Heart left ventricle (tissue), 13 donors: ENCODE measurements at regions not wholly inside any gene's neighbourhood (a gene's known extent, or its start where the extent isn't known, plus 50 kb on each side); places are given as distances from the start of the nearest gene placed in this dataset.

Source experiments
- CTCF ChIP-seq, 12 donors: fragments of 200-600 bp; sonication (generic) in 4 of 12; IDR thresholded peaks; one replicate each; pipeline versions ENCODE4 v1.5.0 to v1.8.0; 2018 to 2022; ENCODE audit warnings: antibody characterized with exemption in 12 of 12, mild to moderate bottlenecking in 5 of 12
- POLR2A ChIP-seq, 2 donors: fragments of 450-650 bp; IDR thresholded peaks; one replicate each; pipeline ENCODE4 v1.6.1; 2017; ENCODE audit warnings: antibody characterized with exemption in 2 of 2, mild to moderate bottlenecking in 2 of 2, moderate library complexity in 2 of 2
- donor health status: ischemic (EF 13 %, LVEDD 7.1; RV severe dilation, severe dysfunction).
- donor health status: DM: no; HTN: yes; CAD: no.
- donor health status: DM: no; HTN: no; CAD: no.
- donor health status: ischemic (EF 25% LVEDD 6.9; RV normal size, moderate dysfunction).
- donor health status: ischemic (EF 25% LVEDD 5.7; RV mildly dilated, moderate dysfunction).
- donor health status: ischemic (EF 35%, LVEDD 5.7; RV mildly dilated, moderate dysfunction).
- donor health status: nonischemic (EF 11% LVEDD 7.7; RV severe dilation, severe dysfunction).
- donor health status: DM: yes; HTN: yes; CAD: no.
- donor health status: PGD.
- donor health status: ischemic (EF 29% LVEDD 5.4; RV normal size, mild dysfunction).
- donor health status: nonischemic (EF 23%, LVEDD 6.1; RV moderate dilation, normal function).

- no peak for TF ChIP-seq CTCF (IDR thresholded peaks at IDR 0.05)
- no peak for TF ChIP-seq POLR2A (IDR thresholded peaks at IDR 0.05)
Measured at GRCh38 chr12:77629141-77629540, 201.6 kb upstream of the NAV3 start.
